ENCODE measurements at regions not wholly inside any gene's neighbourhood (a gene's known extent, or its start where the extent isn't known, plus 50 kb on each side); places are given as distances from the start of the nearest gene placed in this dataset.

- TF ChIP-seq CTCF (conservative IDR thresholded peaks at IDR 0.05; ENCODE audit: low read depth, low read length) (no peak), EZH2phosphoT487 (IDR thresholded peaks at IDR 0.05; ENCODE audit: borderline replicate concordance, low read length) (no peak), EZH2 (IDR thresholded peaks at IDR 0.05; ENCODE audit: low read length, unreplicated experiment) (no peak)
These were observed 124.9 kb downstream of the UTRN start for GRCh38 chr6:144410059-144410458.

Measured in PC-3 (cell line).